ENCODE measurements at regions not wholly inside any gene's neighbourhood (a gene's known extent, or its start where the extent isn't known, plus 50 kb on each side); places are given as distances from the start of the nearest gene placed in this dataset.

GRCh38 chr12:115064296-115064695 lies 380.3 kb upstream of the TBX3 start:
- TF ChIP-seq, protein P1, sequence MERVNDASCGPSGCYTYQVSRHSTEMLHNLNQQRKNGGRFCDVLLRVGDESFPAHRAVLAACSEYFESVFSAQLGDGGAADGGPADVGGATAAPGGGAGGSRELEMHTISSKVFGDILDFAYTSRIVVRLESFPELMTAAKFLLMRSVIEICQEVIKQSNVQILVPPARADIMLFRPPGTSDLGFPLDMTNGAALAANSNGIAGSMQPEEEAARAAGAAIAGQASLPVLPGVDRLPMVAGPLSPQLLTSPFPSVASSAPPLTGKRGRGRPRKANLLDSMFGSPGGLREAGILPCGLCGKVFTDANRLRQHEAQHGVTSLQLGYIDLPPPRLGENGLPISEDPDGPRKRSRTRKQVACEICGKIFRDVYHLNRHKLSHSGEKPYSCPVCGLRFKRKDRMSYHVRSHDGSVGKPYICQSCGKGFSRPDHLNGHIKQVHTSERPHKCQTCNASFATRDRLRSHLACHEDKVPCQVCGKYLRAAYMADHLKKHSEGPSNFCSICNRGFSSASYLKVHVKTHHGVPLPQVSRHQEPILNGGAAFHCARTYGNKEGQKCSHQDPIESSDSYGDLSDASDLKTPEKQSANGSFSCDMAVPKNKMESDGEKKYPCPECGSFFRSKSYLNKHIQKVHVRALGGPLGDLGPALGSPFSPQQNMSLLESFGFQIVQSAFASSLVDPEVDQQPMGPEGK (CRISPR knock-in tag; IDR thresholded peaks at IDR 0.05; ENCODE audit: borderline replicate concordance), result no peak
- TF ChIP-seq CSDC2 (CRISPR knock-in tag; IDR thresholded peaks at IDR 0.05) (no peak), ZNF565 (CRISPR knock-in tag; conservative IDR thresholded peaks at IDR 0.05; ENCODE audit: low read depth) (no peak), ISL1 (CRISPR knock-in tag; IDR thresholded peaks at IDR 0.05) (no peak), ZNF8 (CRISPR knock-in tag; IDR thresholded peaks at IDR 0.05) (no peak), ZC3H10 (CRISPR knock-in tag; IDR thresholded peaks at IDR 0.05) (no peak), ARNTL (CRISPR knock-in tag; IDR thresholded peaks at IDR 0.05; ENCODE audit: borderline replicate concordance, low read depth) (no peak), TCF4 (CRISPR knock-in tag; IDR thresholded peaks at IDR 0.05; ENCODE audit: borderline replicate concordance) (no peak)
